GM12865 (cell line): ENCODE measurements at regions not wholly inside any gene's neighbourhood (a gene's known extent, or its start where the extent isn't known, plus 50 kb on each side); places are given as distances from the start of the nearest gene placed in this dataset.

Experiments used
- DNase-seq: peaks from one replicate; pipeline ENCODE4 v3.0.0; 2010; ENCODE audit warnings: low read depth
- H3K4me3 ChIP-seq: 2 replicates; pipeline ENCODE4 v1.5.1; 2011; ENCODE audit warnings: mild to moderate bottlenecking, low read depth, low read length, control low read depth
- CTCF ChIP-seq: IDR thresholded peaks from 2 replicates; pipeline ENCODE4 v1.5.1; 2011; ENCODE audit warnings: low read length, control low read depth, low read depth, inconsistent platforms; ENCODE audit not compliant: insufficient read depth; ENCODE audit errors: missing control alignments

DNA sequence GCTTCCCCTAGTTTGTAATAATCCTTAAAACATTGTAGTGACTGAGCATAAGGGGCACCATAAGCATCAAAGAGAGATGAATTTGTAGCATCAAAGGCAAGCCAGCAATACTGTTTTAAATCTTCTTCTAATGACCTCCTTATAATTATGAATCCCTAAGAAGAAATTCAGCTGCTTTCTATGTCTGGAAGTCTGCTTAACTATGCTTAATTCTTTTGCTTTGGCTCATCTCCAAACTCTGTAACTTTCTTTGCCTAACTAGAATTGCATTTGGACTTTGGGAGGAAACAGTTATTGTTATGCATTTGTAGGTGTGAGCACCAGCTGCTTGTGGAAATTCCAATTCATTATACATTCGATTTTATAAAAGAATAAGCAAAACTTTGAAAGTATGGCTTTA lies 117.7 kb upstream of the SPATA16 start:
- TF ChIP-seq CTCF, result no peak
- no peak for DNase-seq

DNA sequence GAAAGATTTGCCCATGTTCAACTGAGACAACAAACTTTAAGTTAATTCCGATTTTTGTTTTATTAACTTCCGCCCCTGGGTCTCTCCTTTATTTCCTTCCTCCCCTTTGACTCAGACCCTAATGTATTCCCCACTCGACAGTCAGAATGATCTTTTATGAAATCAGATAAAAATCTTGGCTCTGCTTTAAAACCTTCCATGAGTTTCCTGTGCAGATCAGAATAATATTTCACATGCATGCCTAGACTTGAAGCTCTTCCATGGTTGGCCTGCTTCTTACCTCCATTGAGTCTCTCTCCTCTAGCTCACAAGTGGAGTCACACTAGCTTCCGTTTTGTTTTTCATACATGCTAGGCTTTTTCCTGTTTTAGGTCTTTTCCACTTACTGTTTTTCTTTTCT lies 116.8 kb upstream of the SPATA16 start:
- H3K4me3 ChIP-seq, result no peak overlapping the region
- DNase-seq, result no peak
- no peak for TF ChIP-seq CTCF

More for the DNA sequence above, 117.7 kb upstream of the SPATA16 start:
- H3K4me3 ChIP-seq, result no peak overlapping the region

GRCh38 chr3:173255555-173255954 lies 114.5 kb upstream of the SPATA16 start:
- no peak for TF ChIP-seq CTCF
- no peak overlapping the region for H3K4me3 ChIP-seq
- DNase-seq, result no peak

DNA sequence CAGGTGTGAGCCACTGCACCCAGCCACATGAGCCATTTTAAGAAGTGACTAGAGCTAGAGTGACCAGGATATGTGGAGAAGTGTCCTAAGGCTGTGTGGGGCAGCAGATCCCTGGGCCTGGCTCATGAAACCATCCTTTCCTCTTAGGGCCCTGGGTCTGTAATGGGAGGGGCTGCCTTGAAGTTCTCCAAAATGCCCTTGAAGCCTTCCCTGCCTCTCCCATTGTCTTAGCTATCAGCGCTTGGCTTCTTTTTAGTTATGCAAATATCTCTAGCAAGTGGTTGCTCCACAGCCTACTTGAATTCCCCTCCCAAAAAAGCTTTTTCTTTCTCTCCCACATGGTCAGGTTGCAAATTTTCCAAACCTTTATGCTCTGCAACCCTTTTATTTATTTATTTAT lies 112.4 kb upstream of the SPATA16 start:
- no peak for TF ChIP-seq CTCF
- H3K4me3 ChIP-seq, result no peak overlapping the region
- DNase-seq, result no peak

DNA sequence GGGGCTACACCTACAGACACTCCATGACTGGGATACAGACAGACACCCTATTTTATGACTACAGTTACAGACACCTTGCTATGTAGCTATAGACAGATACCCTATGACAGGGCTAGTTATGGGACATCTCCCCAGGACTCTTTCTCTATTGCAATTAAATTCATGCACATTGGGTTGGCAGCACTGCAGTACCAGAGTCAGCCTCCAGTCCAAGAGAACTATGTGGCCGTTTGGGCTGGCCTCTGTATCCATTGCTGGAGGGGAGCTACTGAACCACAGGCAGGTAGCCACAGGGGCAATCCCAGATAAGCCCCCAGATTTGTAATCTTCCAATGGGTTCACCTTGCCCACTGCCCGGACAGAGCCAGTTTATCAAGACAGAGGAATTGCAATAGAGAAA lies 108.4 kb upstream of the SPATA16 start:
- no peak for DNase-seq
- H3K4me3 ChIP-seq, result no peak overlapping the region
- TF ChIP-seq CTCF, result no peak

- no peak overlapping the region for H3K4me3 ChIP-seq
- TF ChIP-seq CTCF, result no peak
- no peak for DNase-seq
Observed at GRCh38 chr3:173241727-173242126, 100.7 kb upstream of the SPATA16 start.

DNA sequence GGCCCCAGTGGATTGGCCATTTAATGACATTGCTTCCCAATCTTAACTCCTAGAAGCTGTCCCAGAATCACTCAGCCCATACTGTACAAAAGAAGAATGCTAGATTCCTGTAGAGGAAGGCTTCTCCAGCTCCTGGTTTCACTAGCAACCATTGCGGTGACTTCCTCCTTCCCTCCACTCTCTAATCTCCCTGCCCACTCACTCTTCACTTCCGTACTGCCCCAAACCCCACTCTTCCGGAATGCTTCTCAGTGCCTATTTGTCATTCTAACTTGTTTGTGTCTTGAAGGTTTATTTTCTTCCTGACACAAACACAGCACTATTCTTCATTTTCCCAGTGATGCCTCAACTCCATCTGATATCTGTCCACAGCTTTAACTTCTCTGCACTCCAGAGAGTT lies 97.1 kb upstream of the SPATA16 start:
- no peak for TF ChIP-seq CTCF
- DNase-seq, result no peak
- H3K4me3 ChIP-seq, result no peak overlapping the region
